Hepatocyte (in vitro differentiated cells): ENCODE measurements at regions not wholly inside any gene's neighbourhood (a gene's known extent, or its start where the extent isn't known, plus 50 kb on each side); places are given as distances from the start of the nearest gene placed in this dataset.

Experiments
- DNase-seq: peaks from one replicate; pipeline ENCODE4 v3.0.0-alpha.2; 2016; ENCODE audit warnings: low spot score
- H2AFZ ChIP-seq: fragments of 200-600 bp; sonication (generic); 2 replicates; pipeline ENCODE4 v1.6.0; 2016; ENCODE audit warnings: antibody characterized with exemption, mild to moderate bottlenecking
- H3K27ac ChIP-seq: fragments of 200-600 bp; sonication (generic); 2 replicates; pipeline ENCODE4 v1.5.1; 2016; ENCODE audit warnings: mild to moderate bottlenecking
- H3K27me3 ChIP-seq: fragments of 200-600 bp; sonication (generic); 2 replicates; pipeline ENCODE4 v1.6.1; 2016
- H3K36me3 ChIP-seq: fragments of 200-600 bp; sonication (generic); replicated peaks from 2 replicates; pipeline ENCODE4 v1.5.1; 2016; ENCODE audit warnings: low read depth; ENCODE audit not compliant: insufficient read depth
- H3K4me1 ChIP-seq: fragments of 200-600 bp; sonication (generic); 2 replicates; pipeline ENCODE4 v1.5.1; 2016; ENCODE audit warnings: mild to moderate bottlenecking, moderate library complexity; ENCODE audit not compliant: insufficient read depth
- H3K4me2 ChIP-seq: fragments of 200-600 bp; sonication (generic); 2 replicates; pipeline ENCODE4 v1.6.0; 2016
- H3K4me3 ChIP-seq: fragments of 200-600 bp; sonication (generic); 2 replicates; pipeline ENCODE4 v1.5.1; 2016; ENCODE audit warnings: mild to moderate bottlenecking
- H3K79me2 ChIP-seq: fragments of 200-600 bp; sonication (generic); 2 replicates; pipeline ENCODE4 v1.6.0; 2017; ENCODE audit warnings: mild to moderate bottlenecking
- H3K9me2 ChIP-seq: fragments of 200-600 bp; sonication (generic); replicated peaks from 2 replicates; pipeline ENCODE4 v1.6.0; 2017; ENCODE audit warnings: mild to moderate bottlenecking; ENCODE audit not compliant: insufficient read depth
- H3K9me3 ChIP-seq: fragments of 200-600 bp; sonication (generic); 2 replicates; pipeline ENCODE4 v1.5.1; 2016; ENCODE audit warnings: low read depth, mild to moderate bottlenecking
- H4K20me1 ChIP-seq: fragments of 200-600 bp; sonication (generic); 2 replicates; pipeline ENCODE4 v1.6.0; 2016; ENCODE audit warnings: mild to moderate bottlenecking; ENCODE audit not compliant: insufficient read depth, poor library complexity, severe bottlenecking
- CTCF ChIP-seq: fragments of 200-600 bp; sonication (generic); IDR thresholded peaks from 2 replicates; pipeline ENCODE4 v1.5.1; 2016; ENCODE audit warnings: antibody characterized with exemption, mild to moderate bottlenecking; ENCODE audit not compliant: poor library complexity
- EZH2 ChIP-seq: fragments of 200-600 bp; sonication (generic); IDR thresholded peaks from 2 replicates; pipeline ENCODE4 v1.6.1; 2016; ENCODE audit warnings: antibody characterized with exemption, mild to moderate bottlenecking, borderline replicate concordance
- EZH2phosphoT487 ChIP-seq: fragments of 200-600 bp; sonication (generic); IDR thresholded peaks from one replicate; pipeline ENCODE4 v1.6.1; 2018; ENCODE audit warnings: antibody characterized with exemption, mild to moderate bottlenecking, low read depth, moderate library complexity; ENCODE audit not compliant: unreplicated experiment, severe bottlenecking
- WGBS: methylation state at CpG from one replicate; pipeline ENCODE4 v1.1.6; 2016; ENCODE audit warnings: low lambda C conversion rate; ENCODE audit errors: missing lambda C conversion rate; 5-methylcytosine and 5-hydroxymethylcytosine counted together

DNA sequence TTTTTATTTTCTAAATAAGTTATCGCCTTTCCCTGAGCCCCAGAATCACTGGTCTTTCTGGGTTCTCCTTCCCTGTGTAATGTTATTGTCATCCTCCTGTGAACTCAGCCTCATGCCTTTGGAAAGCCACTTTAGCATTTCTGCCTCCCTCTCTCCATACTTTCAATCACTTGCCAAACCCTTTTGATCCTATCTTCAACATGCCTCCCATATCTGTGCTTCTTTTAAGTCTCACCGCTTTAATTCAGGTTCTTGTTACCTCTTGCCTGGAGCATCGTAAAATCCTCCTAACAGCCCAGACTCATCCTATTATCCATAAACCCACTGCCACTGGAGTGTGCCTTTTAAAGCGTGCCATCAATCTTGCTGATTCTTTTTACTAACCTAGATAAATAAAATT lies 321.8 kb downstream of the BMP4 start:
- no peaks in the 10 kb centered on the region for H3K4me1 ChIP-seq
- TF ChIP-seq CTCF = no peak
- no peak for TF ChIP-seq EZH2
- TF ChIP-seq EZH2phosphoT487 = no peak
- no peak overlapping the region for H3K27ac ChIP-seq
- no peak for DNase-seq
- no peaks in the 10 kb centered on the region for H4K20me1 ChIP-seq
- H3K4me2 ChIP-seq = no peak overlapping the region
- H3K36me3 ChIP-seq = no peaks in the 10 kb centered on the region
- no peaks in the 10 kb centered on the region for H3K27me3 ChIP-seq
- no peaks in the 10 kb centered on the region for H3K79me2 ChIP-seq
- H2AFZ ChIP-seq = no peak overlapping the region
- H3K9me2 ChIP-seq = no peaks in the 10 kb centered on the region
- no peak overlapping the region for H3K4me3 ChIP-seq
- no peaks in the 10 kb centered on the region for H3K9me3 ChIP-seq
- WGBS = 56% methylated on average over 4 of the region's 4 CpGs

DNA sequence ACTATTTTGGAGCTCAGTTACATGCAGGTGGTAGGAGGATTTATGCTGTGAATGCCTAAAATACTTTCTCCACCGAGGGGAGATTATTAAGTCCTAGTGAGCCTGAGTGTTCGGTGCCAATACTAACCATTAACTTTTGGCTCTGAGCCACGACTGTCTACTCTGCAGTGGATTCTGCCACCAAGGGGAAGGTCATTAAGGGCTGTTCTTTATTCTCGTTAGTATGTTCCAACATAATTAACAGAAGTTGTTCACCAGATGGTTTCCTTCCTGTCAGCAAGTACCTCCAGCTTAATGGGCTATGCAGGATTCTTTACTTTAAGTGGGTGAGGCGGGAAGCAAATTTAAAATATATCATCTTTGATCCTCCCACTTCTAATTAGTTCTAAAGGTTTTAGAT lies 326.3 kb downstream of the BMP4 start:
- WGBS = 56% methylated on average over 5 of the region's 5 CpGs
- Histone ChIP-seq H3K9me3 (no peaks in the 10 kb centered on the region), H3K79me2 (no peaks in the 10 kb centered on the region), H3K36me3 (no peaks in the 10 kb centered on the region), H3K9me2 (no peaks in the 10 kb centered on the region), H3K4me1 (peaks cover 4% of the 10 kb centered on the region), H3K27ac (no peak overlapping the region), H3K4me3 (no peak overlapping the region), H2AFZ (no peak overlapping the region), H4K20me1 (no peaks in the 10 kb centered on the region), H3K4me2 (no peak overlapping the region), H3K27me3 (no peaks in the 10 kb centered on the region)
- DNase-seq = no peak
- no peak for TF ChIP-seq EZH2phosphoT487
- no peak for TF ChIP-seq CTCF
- no peak for TF ChIP-seq EZH2

GRCh38 chr14:53628732-53629430 lies 327.7 kb downstream of the BMP4 start:
- no peaks in the 10 kb centered on the region for H3K9me2 ChIP-seq
- 72% methylated on average over 6 of the region's 6 CpGs for WGBS
- no peak overlapping the region for H3K27ac ChIP-seq
- no peaks in the 10 kb centered on the region for H3K36me3 ChIP-seq
- no peak for DNase-seq
- H3K9me3 ChIP-seq = no peaks in the 10 kb centered on the region
- H3K4me1 ChIP-seq = peaks cover 4% of the 10 kb centered on the region
- no peak overlapping the region for H3K4me3 ChIP-seq
- no peak overlapping the region for H2AFZ ChIP-seq
- TF ChIP-seq CTCF (no peak), EZH2phosphoT487 (no peak), EZH2 (no peak)
- no peaks in the 10 kb centered on the region for H3K79me2 ChIP-seq
- no peaks in the 10 kb centered on the region for H3K27me3 ChIP-seq
- H3K4me2 ChIP-seq = no peak overlapping the region
- no peaks in the 10 kb centered on the region for H4K20me1 ChIP-seq

DNA sequence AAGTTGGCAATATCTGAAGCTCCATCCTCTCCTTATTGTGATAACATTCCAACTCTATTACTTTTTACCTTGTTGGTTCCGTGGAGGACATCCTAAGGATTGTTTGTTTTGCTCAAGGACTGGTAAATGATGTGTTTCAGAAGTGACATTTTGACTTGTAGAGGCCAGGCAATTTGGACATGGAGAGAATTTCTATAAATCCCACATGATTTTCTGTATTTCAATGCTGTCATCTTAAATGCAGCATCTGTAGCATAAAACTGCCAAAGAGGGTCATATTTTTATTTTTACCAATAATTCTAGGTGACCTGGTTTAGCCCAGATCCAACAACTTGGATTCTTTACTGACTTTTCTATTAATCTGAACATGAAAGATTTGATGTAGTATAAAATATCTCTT lies 328.4 kb downstream of the BMP4 start:
- H4K20me1 ChIP-seq = no peaks in the 10 kb centered on the region
- H3K9me2 ChIP-seq = no peaks in the 10 kb centered on the region
- H3K4me2 ChIP-seq = no peak overlapping the region
- H3K27ac ChIP-seq = no peak overlapping the region
- no peaks in the 10 kb centered on the region for H3K9me3 ChIP-seq
- no peaks in the 10 kb centered on the region for H3K79me2 ChIP-seq
- H3K4me1 ChIP-seq = peaks cover 4% of the 10 kb centered on the region
- TF ChIP-seq CTCF = no peak
- no peak for TF ChIP-seq EZH2phosphoT487
- no peak for TF ChIP-seq EZH2
- no peak for DNase-seq
- H3K4me3 ChIP-seq = no peak overlapping the region
- H3K36me3 ChIP-seq = no peaks in the 10 kb centered on the region
- WGBS = 87% methylated on average over 1 of the region's 1 CpG
- no peaks in the 10 kb centered on the region for H3K27me3 ChIP-seq
- H2AFZ ChIP-seq = no peak overlapping the region
